Epithelial cell of esophagus (primary cell): ENCODE measurements at regions not wholly inside any gene's neighbourhood (a gene's known extent, or its start where the extent isn't known, plus 50 kb on each side); places are given as distances from the start of the nearest gene placed in this dataset.

Experiments
- DNase-seq: peaks from one replicate; pipeline ENCODE4 v3.0.0; 2010; ENCODE audit warnings: low read depth
- H3K4me3 ChIP-seq: 2 replicates; pipeline ENCODE4 v1.5.1; 2011; ENCODE audit warnings: mild to moderate bottlenecking, low read length, control low read depth
- CTCF ChIP-seq: IDR thresholded peaks from 2 replicates; pipeline ENCODE4 v1.5.1; 2011; ENCODE audit warnings: low read depth, mild to moderate bottlenecking, low read length, control low read depth, inconsistent platforms; ENCODE audit not compliant: insufficient read depth; ENCODE audit errors: missing control alignments

DNA sequence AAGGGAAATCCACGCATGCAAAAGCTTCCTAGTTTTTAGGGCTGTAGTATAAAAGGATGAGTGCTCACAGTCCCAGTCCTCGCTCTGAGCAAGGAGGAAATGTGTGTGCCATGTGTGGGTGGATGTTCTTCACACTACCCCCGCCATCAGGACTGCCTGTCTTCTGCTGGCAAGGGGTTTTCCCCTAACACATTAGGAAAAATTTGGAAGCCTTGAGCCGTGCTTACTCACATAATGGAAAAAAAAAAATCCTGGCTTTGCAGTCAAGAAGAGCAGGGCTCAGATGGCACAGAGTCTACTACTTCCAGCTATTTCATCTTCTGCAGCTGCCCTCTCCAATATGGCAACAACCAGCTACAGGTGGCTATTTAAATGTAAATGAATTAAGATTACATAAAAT lies 363.1 kb downstream of the PLPP3 start:
- no peak for TF ChIP-seq CTCF
- DNase-seq, result no peak
- H3K4me3 ChIP-seq, result no peak overlapping the region

DNA sequence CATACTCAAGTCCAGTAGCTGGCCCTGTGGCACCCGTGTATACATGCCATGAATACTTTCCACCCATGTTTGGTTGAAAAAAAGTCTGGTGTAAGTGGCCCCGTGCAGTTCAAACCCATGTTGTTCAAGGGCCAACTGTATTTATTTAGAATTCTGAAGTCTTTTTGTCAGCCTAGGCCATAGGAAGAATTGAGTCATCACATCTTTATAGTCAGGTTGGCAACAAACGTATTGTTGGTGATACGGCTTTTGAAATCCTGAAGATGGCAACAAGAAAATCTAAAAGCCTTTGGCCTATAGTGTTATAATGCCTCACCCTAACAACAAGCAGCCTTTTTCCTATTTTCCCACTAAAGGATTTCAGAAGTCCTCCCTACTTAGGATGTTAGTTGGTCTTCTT lies 363.6 kb downstream of the PLPP3 start:
- no peak for DNase-seq
- TF ChIP-seq CTCF, result no peak

DNA sequence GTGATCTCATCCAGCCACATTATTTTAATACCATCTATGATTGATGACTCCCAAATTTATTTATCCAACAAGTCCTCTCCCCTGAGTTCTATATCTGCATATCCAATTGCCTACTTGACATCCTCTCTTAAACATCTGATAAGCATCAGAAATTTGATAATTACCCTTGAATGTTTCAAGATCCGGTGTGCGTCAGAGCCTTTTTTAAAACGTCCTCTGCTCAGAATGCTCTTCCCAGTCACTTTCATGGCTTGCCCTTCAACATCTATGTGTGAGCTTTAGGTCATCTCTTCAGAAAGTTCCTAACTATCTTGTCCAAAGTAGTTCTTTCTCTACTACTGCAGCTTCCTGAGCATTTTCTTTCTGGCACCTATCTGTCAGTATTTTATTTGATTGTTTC lies 364.3 kb downstream of the PLPP3 start:
- no peak for DNase-seq
- no peak overlapping the region for H3K4me3 ChIP-seq
- no peak for TF ChIP-seq CTCF

More for the DNA sequence above, 363.6 kb downstream of the PLPP3 start:
- no peak overlapping the region for H3K4me3 ChIP-seq

DNA sequence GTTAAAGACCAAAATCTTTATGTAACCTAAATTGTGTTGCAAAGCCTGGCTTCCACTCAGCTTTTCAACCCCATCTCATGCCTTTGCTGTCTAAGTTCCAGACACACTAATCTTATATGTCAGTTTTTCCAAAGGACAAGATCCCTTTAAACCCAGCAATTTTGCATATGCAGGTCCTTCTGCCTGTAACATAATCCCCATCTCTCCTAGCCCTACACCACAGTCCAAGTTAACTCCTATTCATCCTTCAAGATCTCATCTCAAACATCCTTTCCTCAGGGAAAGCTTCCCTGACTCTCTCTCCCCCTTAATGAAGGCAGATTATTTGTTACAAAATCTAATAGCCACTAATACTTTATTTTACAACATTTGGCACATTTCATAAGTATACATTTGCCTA lies 366.3 kb downstream of the PLPP3 start:
- H3K4me3 ChIP-seq, result no peak overlapping the region
- TF ChIP-seq CTCF, result no peak
- DNase-seq, result no peak

GRCh38 chr1:56212143-56212542 lies 367.2 kb downstream of the PLPP3 start:
- no peak for TF ChIP-seq CTCF
- DNase-seq, result no peak
- H3K4me3 ChIP-seq, result no peak overlapping the region

DNA sequence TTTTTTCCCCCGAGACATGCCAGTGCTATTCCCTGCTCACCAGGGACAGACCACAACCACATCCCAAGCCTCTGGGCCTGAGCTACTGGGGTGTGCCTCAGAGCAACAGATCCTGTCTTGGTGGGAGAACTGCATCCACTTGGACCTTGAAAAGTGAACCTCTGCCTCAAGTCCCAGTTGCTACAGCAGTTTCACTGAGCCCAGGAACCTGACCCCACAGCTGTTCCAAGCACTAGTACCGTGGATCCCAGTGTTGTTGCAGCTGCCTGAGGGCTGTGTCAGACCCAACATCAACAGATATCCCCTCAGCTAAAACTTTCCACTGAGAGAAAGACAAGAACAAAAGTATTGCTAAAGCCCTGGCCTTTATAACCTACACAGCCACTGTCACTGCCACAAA lies 373.0 kb downstream of the PLPP3 start:
- DNase-seq, result no peak
- H3K4me3 ChIP-seq, result no peak overlapping the region
- no peak for TF ChIP-seq CTCF

- no peak overlapping the region for H3K4me3 ChIP-seq
- TF ChIP-seq CTCF, result no peak
- DNase-seq, result no peak
Measured at GRCh38 chr1:56204206-56204605, 375.2 kb downstream of the PLPP3 start.
